ENCODE measurements at regions not wholly inside any gene's neighbourhood (a gene's known extent, or its start where the extent isn't known, plus 50 kb on each side); places are given as distances from the start of the nearest gene placed in this dataset.

DNA sequence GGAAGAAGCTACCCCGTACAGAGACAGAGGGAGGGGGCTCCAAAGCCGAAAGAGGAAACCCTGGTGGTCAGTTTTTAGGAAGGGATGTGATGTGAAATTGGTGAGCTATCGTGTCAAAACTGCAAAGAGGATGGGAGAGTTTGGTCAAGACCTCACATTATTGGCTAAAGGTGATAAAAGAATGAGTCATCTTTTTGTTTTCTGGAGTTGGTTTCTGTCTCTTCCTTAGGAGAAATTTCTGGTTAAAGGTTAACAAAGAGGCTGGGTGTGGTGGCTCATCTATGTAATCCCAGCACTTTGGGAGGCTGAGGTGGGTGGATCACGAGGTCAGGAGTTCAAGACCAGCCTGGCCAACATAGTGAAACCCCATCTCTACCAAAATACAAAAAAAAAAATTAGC is 217.8 kb upstream of the CBLB start:
- H3K27ac ChIP-seq (ENCODE audit: poor library complexity, severe bottlenecking): no peak overlapping the region
- no peaks in the 10 kb centered on the region for H3K9me3 ChIP-seq (ENCODE audit: severe bottlenecking)
- ATAC-seq (ENCODE audit: low read depth) (no peak), DNase-seq (ENCODE audit: low spot score) (no peak)
- H3K4me1 ChIP-seq (ENCODE audit: insufficient read depth, poor library complexity, severe bottlenecking): no peaks in the 10 kb centered on the region
- H3K4me3 ChIP-seq (ENCODE audit: severe bottlenecking): no peak overlapping the region
- H3K27me3 ChIP-seq (ENCODE audit: insufficient read depth, poor library complexity, severe bottlenecking): no peaks in the 10 kb centered on the region
- TF ChIP-seq, protein P1, sequence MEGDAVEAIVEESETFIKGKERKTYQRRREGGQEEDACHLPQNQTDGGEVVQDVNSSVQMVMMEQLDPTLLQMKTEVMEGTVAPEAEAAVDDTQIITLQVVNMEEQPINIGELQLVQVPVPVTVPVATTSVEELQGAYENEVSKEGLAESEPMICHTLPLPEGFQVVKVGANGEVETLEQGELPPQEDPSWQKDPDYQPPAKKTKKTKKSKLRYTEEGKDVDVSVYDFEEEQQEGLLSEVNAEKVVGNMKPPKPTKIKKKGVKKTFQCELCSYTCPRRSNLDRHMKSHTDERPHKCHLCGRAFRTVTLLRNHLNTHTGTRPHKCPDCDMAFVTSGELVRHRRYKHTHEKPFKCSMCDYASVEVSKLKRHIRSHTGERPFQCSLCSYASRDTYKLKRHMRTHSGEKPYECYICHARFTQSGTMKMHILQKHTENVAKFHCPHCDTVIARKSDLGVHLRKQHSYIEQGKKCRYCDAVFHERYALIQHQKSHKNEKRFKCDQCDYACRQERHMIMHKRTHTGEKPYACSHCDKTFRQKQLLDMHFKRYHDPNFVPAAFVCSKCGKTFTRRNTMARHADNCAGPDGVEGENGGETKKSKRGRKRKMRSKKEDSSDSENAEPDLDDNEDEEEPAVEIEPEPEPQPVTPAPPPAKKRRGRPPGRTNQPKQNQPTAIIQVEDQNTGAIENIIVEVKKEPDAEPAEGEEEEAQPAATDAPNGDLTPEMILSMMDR (IDR thresholded peaks at IDR 0.05; ENCODE audit: poor library complexity, severe bottlenecking): no peak
- H3K36me3 ChIP-seq (ENCODE audit: low read depth): no peaks in the 10 kb centered on the region

DNA sequence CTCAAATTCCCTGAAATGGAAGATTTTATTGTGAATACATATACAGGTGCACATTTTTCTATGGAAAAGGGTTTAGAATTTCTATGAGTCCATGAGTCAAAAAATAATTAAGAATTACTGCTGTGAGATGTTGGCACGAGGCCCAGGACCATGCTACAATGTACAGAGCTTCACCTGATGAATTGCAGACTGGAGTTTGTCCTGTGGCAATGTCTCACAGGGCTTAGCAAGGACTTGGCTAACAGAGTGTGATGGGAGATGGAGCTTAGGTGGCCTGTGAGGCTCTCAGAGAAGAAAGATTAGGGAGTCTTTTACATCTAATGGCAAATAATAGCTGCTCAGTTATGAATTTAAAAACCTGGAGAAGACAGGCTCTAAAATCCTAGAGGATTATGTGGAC is 219.5 kb upstream of the CBLB start:
- H3K27ac ChIP-seq (ENCODE audit: poor library complexity, severe bottlenecking): no peak overlapping the region
- DNase-seq (ENCODE audit: low spot score) (no peak), ATAC-seq (ENCODE audit: low read depth) (no peak)
- peaks cover 3% of the 10 kb centered on the region for H3K4me1 ChIP-seq (ENCODE audit: insufficient read depth, poor library complexity, severe bottlenecking)
- TF ChIP-seq, protein P1 (IDR thresholded peaks at IDR 0.05; ENCODE audit: poor library complexity, severe bottlenecking): no peak
- no peaks in the 10 kb centered on the region for H3K9me3 ChIP-seq (ENCODE audit: severe bottlenecking)
- no peaks in the 10 kb centered on the region for H3K27me3 ChIP-seq (ENCODE audit: insufficient read depth, poor library complexity, severe bottlenecking)
- no peak overlapping the region for H3K4me3 ChIP-seq (ENCODE audit: severe bottlenecking)
- no peaks in the 10 kb centered on the region for H3K36me3 ChIP-seq (ENCODE audit: low read depth)

DNA sequence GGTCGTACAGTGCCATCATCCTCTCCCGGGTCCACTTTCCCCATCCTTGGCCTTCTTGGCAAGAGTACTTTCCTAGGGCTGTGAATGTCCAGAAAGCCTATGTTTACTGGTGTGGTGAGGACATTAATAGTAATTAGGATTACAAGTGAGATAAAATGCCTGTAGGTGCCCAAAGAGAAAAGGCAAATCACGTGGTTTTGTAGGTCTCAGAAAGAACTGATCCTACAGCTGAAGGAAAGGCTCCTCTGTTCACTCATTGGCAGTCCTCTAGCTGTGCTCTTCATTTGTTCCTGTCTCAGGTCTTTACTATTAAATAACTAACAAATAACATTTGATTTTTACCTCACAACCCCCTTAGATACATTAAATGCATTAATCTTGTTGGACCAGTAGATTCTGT is 220.1 kb upstream of the CBLB start:
- Histone ChIP-seq H3K4me3 (ENCODE audit: severe bottlenecking) (no peak overlapping the region), H3K36me3 (ENCODE audit: low read depth) (no peaks in the 10 kb centered on the region), H3K27ac (ENCODE audit: poor library complexity, severe bottlenecking) (no peak overlapping the region), H3K27me3 (ENCODE audit: insufficient read depth, poor library complexity, severe bottlenecking) (no peaks in the 10 kb centered on the region), H3K4me1 (ENCODE audit: insufficient read depth, poor library complexity, severe bottlenecking) (peaks cover 3% of the 10 kb centered on the region), H3K9me3 (ENCODE audit: severe bottlenecking) (no peaks in the 10 kb centered on the region)
- TF ChIP-seq, protein P1 (IDR thresholded peaks at IDR 0.05; ENCODE audit: poor library complexity, severe bottlenecking): no peak
- DNase-seq (ENCODE audit: low spot score): no peak
- no peak for ATAC-seq (ENCODE audit: low read depth)

DNA sequence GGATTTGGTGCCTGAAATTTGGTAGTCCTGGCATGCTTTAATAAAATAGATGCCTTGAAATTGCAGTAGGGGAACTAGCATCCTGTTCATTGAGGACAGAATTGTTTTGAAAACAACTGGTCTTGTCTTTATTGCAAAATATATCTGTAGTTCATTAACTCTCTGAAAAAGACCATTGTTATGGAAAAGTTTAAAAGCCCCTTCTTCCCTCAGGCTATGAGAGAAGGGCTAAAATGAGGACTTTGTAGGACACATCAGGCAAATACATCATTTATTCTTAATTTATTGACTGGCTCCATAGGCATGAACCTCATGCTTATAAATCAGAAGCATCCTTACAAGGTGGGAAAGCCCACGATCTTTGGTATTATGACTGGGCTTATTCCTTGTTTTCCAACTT is 221.0 kb upstream of the CBLB start:
- Histone ChIP-seq H3K4me1 (ENCODE audit: insufficient read depth, poor library complexity, severe bottlenecking) (peaks cover 3% of the 10 kb centered on the region), H3K9me3 (ENCODE audit: severe bottlenecking) (no peaks in the 10 kb centered on the region), H3K36me3 (ENCODE audit: low read depth) (no peaks in the 10 kb centered on the region), H3K27ac (ENCODE audit: poor library complexity, severe bottlenecking) (no peak overlapping the region), H3K4me3 (ENCODE audit: severe bottlenecking) (no peak overlapping the region), H3K27me3 (ENCODE audit: insufficient read depth, poor library complexity, severe bottlenecking) (no peaks in the 10 kb centered on the region)
- no peak for DNase-seq (ENCODE audit: low spot score)
- TF ChIP-seq, protein P1 (IDR thresholded peaks at IDR 0.05; ENCODE audit: poor library complexity, severe bottlenecking): no peak
- no peak for ATAC-seq (ENCODE audit: low read depth)

DNA sequence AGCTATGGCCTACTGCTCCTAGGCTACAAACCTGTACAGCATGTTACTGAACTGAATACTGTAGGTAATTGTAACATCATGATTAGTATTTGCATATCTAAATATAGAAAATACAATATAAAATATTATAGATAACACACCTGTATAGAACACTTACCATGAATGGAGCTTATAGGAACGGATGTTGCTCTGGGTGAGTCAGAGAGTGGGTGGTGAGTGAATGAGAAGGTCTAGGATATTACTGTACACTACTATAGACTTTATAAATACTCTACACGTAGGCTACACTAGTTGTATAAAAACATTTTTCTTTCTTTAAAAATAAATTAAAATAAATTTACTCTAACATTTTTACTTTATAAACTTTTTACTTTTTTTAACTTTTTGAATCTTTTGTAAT is 224.0 kb upstream of the CBLB start:
- TF ChIP-seq, protein P1 (IDR thresholded peaks at IDR 0.05; ENCODE audit: poor library complexity, severe bottlenecking): no peak
- H3K27ac ChIP-seq (ENCODE audit: poor library complexity, severe bottlenecking): no peak overlapping the region
- H3K4me3 ChIP-seq (ENCODE audit: severe bottlenecking): no peak overlapping the region
- ATAC-seq (ENCODE audit: low read depth): peak; percentile 85; the same call in 2 of the 3 replicates
- H3K4me1 ChIP-seq (ENCODE audit: insufficient read depth, poor library complexity, severe bottlenecking): peaks cover 3% of the 10 kb centered on the region
- no peaks in the 10 kb centered on the region for H3K9me3 ChIP-seq (ENCODE audit: severe bottlenecking)
- no peak for DNase-seq (ENCODE audit: low spot score)
- no peaks in the 10 kb centered on the region for H3K27me3 ChIP-seq (ENCODE audit: insufficient read depth, poor library complexity, severe bottlenecking)
- no peaks in the 10 kb centered on the region for H3K36me3 ChIP-seq (ENCODE audit: low read depth)
